GM20431 (cell line): ENCODE measurements at regions not wholly inside any gene's neighbourhood (a gene's known extent, or its start where the extent isn't known, plus 50 kb on each side); places are given as distances from the start of the nearest gene placed in this dataset.
"Not testable (repeated sequence)": the region's sequence is repeated elsewhere in the genome, so short reads cannot be mapped to it uniquely, and the experiment has no call there.

Experiments
- in situ Hi-C: fragments of 300-500 bp; cut with MseI, MboI; formaldehyde crosslinking; loops from one replicate; pipeline ENCODE4 v1.15.0; 2020; ENCODE audit warnings: low sequenced_read_pairs; ENCODE audit not compliant: unreplicated experiment

DNA sequence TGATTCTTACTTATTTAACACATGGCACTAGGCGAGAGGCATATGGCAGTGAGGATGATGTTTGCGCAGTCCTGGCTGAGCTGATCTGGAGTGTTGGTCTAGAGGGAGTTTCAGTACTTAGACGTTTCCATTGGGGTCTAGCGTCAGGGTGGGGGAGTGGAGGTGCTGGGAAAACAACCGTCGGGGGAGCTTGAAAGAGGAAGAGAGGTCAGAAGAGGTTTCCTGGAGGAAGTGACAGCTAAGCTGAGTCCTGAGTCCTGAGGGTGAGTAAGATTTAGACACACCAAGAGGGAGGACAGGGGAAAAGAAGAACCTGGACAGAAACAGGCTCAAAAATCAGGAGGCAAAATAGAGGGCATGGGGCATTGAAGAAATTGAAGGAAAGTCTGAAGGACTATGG is 81.4 kb downstream of the ALOX5AP start:
- in situ Hi-C loops = loop anchor here (25.0 kb wide), 1 partner anchor 679 kb away; no protein-coding TSS in a partner anchor

DNA sequence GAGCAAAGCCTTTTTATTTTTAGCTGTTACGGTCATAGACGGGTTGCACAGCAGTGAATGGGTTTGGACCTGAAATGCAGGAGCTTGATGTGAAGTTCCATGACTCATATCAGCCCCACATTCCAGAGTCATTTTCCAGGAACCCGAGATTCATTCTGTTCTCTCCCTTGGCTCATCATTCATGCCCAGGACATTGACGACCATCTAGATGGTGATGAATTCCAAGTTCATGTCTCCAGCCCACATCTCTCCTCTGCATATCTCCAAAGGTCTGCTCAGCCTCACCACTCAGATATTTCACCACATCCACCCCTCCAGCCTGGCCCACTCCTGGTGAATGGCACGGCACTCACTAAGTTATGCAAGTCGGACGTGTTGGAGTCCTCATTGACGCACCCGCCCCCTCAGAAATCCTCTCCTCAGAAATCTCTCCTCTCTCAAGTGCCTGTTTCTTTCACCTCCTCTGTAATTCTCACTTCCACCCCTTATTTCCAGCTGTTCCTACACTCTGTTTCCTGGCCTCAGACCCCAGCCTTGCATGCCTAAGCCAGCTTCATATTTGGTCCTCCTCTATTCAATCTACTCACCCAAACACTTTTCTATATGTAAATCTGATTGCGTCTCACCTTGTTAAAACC is 83.1 kb downstream of the ALOX5AP start:
- in situ Hi-C loops = loop anchor here (25.0 kb wide), 1 partner anchor 681 kb away; no protein-coding TSS in a partner anchor

DNA sequence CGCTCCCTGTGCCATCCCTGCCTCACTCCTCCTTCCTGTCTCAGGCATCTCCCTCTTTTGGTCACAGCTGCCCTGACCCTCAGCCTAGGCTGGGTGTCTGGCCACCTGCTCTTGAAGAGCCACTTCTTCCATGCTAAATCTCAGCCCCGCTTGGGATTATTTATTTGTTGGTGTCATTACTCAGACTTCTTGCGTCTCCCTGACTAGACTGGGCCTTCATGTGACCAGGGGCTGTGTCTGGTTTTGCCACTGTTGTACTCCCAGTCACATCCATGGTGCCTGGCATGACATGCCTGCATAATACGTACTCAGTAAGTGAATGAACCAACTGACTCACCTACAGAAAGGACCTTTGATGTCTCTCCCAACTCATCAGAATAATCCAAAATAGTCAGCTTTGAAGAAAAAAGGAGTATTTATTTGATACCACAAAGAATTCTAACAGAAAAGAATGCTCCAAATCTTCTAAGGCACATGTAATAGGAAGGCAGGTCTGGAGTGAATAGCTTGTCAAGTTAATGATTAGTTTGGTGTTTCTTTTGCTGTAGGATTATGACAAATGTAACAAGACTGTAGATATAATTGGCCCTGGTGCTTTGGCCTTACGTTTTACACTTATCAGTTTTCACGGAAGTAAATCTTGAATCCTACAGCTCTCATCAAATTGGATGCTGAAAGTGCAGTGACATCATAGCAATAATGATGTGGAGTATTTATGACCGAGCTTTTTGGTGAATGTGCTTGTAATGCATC is 84.0 kb downstream of the ALOX5AP start:
- in situ Hi-C loops = loop anchor here (25.0 kb wide), 1 partner anchor 682 kb away; no protein-coding TSS in a partner anchor

DNA sequence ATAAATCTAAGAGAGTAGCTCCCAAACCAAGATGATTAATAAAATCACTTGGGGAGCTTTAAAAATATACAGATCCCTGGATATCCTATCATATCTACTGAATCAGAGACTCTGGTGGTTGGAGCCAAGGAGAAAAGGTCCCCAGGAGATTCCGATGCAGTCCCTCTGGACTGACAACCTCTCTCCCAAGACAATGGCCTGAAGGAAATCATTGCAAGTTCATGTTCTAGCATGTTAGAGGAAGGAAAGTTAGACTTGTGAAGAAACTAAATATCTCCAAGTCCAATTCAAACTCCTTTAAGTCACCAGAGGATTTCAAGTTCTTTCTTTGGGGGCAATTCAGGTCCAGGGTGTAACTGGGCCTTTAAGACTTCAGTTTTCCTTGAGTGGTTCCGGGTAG is 84.7 kb upstream of the MEDAG start:
- in situ Hi-C loops = loop anchor here (25.0 kb wide), 1 partner anchor 684 kb away; no protein-coding TSS in a partner anchor

DNA sequence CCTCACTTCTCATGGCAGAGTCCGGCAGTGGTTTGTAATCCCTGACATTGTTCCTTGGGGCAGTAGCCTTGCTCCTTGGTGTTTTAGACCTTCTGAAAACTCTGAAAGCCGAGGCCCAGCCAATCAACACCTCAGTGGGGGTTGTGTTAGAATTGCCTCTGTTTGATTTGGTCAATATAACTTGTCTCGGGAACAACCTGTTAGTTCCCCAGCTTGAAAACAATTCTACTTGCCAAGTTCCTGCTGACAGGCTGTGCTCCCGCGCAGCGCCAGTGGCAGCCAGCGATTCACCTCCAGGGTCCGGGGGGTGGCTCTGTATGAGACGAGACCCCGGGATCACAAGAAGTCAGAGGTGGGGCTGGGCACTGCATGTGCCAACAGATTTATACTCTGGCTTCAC is 81.4 kb upstream of the MEDAG start:
- in situ Hi-C loops = loop anchor here (25.0 kb wide), 1 partner anchor 687 kb away; no protein-coding TSS in a partner anchor

DNA sequence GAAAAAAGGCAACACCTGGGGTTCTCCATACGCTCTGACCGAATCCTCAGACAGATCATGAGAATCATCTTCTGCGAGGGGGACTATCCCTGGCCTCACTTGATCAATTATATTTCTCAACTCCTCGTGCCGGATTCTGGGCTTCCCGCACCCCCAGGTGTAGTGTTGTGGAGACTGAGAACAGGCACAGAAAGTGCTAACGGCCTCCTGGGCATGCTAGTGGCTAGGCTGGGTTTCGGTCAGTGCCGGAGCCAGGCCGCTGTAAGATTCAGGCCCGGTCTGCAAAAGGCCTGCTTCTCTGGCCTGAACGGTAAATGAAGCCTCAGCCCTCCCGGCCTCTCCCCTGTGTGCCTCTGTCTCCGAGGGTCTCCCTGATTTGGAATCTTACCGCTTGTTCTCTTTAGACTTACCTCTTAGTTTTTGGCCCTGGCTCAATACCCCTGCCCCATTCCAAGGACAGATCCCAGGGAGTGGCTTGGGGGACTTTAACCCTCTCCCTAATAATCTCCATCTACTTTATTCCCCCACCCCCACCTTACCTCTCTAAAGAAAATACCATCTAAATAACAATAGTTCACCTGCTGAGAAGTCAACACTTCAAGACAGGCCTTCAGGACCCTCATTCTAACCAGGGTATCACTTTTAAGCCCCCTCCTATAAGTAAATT is 79.0 kb upstream of the MEDAG start:
- in situ Hi-C loops = no loop called here

DNA sequence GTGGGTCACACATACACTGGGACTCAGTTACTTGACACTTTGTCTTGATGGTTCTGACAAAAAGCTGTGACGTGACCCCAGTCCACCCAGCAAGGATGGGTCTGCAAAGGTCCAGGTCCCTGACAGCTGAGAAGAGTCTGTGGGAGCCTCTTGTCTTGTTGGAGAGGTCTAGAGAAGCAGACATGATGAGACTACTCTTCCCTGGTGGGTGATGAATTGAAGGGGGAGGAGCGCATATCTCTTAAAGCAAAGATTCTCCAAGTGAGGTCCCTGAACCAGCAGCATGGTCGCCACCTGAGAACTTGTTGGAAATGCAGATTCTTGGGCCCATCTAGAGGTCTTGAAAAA is 78.5 kb upstream of the MEDAG start:
- in situ Hi-C loops = no loop called here

DNA sequence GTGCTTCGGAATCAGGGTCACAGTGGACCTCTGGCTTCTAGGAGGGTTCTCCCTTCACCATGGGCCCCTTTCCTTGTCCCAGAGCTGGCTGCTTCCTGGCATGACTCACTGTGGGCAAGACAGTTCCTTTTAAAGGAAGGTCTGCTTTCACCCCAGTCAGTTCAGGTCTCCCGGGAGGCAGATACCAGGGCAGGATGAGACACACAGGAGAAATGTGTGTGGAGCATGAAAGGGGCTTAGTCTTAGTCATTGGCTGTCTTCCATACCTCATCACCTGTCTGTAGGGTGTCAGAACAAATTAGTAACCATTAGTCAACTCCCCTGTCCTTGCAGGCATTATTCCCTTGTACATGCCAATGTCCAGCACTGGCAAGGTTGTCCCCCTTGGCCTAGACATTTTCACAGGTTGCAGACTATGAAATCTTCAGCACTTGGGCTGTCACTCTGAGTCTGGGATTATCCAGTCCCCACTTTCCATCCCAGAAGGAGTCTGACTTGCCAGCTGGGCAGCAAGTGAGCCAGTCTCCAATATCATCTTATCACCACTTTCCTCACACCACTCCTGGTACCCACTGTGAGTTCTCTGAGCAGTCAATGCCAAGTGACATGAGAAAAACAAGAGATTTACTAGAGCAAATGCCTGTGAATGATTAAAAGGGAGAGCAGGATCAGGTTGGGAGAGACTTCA is 76.8 kb upstream of the MEDAG start:
- in situ Hi-C loops = no loop called here

DNA sequence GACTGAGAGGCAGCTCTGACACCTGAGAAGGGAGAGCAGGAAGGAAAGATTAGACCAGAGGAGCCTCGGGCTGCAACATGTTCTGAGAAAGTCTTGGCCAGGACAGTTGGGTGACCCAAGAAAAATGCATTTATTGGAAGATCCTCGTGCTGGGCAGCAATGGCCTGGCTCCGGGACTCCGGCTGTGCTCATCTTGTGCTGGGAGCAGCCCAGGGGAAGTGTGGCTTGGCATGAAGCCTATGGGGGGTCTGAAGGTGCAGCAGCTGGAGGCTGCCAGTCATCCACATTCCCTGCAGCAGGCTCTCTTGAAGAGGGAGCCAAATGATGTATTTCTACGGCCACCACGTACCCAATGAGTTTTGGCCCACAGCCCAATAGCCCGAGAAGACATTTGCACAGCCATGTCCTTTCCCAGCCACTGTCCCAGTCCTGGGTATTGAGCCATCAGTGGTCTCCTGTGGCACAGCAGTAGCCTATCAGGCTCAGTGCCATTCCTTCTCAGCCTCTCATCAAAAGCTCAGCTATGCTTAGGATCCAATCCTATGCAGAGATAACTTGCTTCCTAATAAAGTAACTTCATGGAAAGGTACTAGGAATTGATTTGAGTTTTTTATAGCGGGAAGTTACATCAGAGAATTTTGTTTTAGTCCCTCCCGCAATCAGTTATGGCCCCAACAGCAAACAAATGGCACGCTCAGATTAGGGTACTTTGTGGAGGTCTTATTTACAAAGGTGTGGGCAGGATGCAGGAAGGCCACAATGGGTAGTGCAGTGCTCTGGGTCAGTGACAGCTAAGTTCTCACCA is 76.0 kb upstream of the MEDAG start:
- in situ Hi-C loops = no loop called here

DNA sequence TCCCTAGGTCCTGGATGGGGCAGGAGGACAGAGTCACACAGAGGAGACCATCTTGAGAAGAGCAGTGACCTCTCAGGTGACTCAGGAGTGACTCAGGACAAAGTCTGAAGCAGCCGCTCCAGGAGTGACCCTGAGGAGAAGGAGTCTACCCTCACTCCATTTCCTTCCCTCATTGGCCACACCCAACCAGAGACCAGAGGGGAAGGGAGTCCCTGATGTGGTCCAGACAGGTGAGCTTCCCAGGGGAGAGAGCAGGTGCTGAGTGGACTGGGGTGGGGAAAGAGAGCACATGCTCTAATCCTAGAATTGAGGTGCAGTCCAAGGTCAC is 75.5 kb upstream of the MEDAG start:
- in situ Hi-C loops = no loop called here

DNA sequence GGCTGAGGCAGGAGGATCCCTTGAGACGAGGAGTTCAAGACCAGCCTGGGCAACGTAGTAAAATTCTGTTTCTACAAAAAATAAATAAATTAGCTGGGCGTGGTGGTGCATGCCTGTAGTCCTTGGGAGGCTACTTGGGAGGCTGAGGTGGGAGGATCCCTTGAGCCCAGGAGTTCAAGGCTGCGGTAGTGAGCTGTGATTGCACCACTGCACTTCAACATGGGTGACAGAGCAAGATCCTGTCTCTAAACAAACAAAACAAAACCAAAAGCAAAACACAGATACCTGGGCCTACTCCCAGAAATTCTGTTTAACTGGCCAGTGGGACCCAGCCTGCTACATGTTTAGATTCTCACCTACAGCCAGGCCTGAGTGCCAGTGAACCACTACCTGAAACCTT is 74.6 kb upstream of the MEDAG start:
- in situ Hi-C loops = no loop called here

DNA sequence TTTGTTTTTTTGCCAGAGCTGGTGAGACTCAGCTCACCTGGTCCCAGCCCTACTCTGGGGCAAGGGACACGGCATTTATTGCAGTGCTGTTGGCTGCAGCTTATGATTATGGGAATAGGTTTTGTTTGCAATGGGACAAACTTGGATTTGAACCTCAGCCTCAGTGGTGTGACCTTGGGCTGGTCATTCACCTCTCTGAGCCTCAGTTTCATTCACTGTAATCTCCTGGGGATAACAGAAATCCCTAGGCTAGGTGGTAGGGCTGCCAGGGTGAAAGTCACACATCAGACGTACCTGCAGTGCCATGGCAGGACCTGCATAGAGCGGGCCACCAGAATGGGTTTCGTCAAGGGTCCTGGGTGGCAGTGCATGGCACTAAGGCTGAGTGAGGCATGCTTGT is 73.7 kb upstream of the MEDAG start:
- in situ Hi-C loops = no loop called here

DNA sequence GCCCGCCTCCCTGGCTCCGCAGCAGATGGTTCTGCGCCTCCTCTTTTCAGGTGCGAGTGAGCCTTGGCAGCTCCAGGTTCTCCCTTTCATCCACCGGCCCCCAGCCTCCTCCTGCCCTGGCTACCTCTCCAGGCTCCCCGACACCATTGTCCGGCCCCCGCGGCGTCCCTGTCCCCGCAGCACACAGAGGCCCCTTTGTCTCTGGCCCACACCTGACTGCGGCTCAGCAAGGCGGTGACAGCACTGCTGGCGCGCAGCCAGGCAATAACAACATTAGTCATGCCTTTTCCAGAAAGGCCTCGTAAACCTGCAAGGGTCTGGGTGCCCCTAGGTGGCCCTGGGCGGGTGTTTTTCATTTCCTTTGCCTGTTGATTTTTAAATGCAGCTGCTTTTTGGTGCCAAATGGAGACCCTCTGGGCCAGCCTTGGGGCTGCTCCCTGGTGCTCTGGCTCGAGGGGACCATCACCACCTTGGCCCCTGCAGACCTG is 73.2 kb upstream of the MEDAG start:
- in situ Hi-C loops = no loop called here

DNA sequence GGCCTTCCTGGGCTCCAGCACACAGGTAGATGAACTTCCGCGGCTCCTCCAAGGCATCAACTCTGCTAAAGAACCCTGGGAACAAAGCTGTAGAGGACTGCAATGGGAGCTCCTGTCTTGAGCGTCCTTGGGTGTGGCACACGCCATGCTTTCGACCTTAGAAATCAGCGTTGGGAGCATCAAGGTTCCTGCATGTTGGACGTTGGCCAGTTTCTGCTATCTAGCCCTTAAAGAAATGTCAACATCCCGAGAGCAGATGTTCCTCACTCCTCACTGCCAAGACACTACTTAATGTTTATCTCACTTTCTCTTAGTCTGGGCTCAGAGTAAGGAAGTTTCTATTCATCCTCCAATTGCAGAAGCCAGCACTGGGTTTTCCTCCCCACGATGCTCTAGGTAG is 70.6 kb upstream of the MEDAG start:
- in situ Hi-C loops = no loop called here

DNA sequence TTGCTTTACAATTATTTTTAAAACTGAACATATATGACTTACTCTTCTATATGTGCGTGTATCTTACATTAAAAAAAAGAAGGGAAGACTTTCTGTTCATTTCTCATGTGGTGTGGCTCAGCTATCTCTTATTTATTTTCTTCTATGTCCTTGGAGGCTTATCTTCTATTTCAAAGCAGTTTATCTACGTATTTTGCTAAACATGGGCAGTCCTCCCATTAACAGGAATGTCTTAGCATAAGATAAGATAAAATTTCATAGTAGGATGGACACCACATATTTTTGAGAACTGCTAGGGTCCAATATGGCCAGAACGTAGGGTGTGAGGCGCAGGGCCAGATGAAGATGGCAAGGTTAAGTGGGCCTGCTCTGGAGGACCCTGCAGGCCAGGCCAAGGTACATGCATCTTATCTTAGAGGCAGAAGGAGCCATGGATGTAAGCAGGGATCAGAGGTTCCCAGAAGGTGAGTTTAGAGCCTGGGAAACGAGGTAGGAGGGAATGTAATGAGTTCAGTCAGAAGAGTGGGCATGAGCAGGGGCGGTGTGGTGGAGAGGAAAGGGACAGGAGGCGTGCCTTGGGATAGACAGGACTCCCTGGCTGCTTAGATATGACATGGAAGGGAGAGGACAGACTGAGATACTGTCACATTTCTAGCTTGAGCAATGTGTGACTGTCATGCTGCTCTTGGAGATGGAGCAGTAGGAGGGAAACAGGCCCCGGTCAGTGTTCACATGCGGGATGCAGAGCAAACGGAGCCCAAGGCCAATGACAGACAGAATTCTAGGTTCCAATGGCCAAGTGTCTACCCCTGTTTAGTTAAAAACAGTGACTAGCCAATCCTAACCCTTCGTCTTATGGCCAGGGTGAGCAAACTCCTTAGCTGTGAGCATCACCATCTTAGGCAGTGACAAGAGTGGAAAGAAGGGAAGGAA is 68.6 kb upstream of the MEDAG start:
- in situ Hi-C loops = no loop called here

DNA sequence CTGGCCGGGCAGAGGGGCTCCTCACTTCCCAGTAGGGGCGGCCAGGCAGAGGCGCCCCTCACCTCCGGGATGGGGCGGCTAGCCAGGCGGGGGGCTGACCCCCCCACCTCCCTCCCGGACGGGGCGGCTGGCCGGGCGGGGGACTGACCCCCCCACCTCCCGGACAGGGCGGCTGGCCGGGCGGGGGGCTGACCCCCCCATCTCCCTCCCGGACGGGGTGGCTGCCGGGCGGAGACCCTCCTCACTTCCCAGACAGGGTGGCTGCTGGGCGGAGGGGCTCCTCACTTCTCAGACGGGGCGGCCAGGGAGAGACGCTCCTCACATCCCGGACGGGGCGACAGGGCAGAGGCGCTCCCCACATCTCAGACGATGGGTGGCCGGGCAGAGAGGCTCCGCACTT is 66.4 kb upstream of the MEDAG start:
- in situ Hi-C loops = not testable (repeated sequence)

DNA sequence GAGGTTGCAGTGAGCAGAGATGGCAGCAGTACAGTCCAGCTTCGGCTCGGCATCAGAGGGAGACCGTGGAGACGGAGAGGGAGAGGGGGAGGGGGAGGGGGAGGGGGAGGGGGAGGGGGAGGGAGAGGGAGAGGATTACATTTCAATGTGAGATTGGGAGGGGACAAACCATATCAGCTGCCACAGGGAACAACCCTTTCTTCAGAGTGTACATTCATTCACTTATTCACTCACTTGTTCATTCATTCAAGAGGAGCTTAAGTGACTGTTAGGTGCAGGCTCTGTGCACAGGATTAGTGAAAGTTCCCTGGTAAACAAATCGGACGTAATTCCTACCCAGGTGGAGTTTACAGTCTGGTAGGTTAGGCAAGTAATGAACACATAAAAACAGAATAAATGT is 65.6 kb upstream of the MEDAG start:
- in situ Hi-C loops = no loop called here

DNA sequence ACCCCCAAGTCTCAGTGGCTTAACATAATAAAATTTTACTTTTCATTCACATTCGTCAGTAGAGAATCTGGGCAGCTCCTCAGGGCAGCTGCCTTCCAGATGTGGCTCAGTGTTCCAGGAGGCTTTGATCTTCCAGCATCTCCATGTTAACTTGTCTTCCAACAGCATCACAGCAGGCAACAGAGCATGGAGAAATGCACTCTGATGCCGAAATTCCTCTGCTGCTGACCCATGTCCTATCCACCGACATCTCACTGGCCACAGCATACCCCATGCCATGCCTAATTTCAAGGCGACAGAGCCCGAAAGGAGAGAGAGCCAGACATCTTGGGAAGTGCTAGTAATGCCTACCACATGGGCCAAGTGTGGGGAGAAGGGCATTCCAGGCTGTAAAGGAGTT is 64.9 kb upstream of the MEDAG start:
- in situ Hi-C loops = no loop called here

DNA sequence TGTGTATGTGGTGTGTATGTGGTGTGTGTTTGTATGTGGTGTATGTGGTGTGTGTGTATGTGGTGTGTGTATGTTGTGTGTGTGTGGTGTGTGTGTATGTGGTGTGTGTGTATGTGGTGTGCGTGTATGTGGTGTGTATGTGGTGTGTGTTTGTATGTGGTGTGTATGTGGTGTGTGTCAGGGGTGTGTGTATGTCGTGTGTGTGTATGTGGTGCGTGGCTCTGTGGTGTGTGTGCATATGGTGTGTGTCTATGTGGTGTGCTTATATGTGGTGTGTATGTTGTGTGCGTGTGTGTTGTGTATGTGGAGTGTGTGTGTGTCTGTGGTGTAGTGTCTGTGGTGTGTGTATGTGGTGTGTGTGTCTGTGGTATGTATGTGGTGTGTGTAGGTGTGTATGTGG is 62.5 kb upstream of the MEDAG start:
- in situ Hi-C loops = no loop called here
